Frontal cortex (tissue), 3 donors: ENCODE measurements at regions not wholly inside any gene's neighbourhood (a gene's known extent, or its start where the extent isn't known, plus 50 kb on each side); places are given as distances from the start of the nearest gene placed in this dataset.

Experiments
- DNase-seq, 2 donors: peaks; one replicate each; pipeline ENCODE4 v3.0.0; 2012; ENCODE audit warnings: low spot score in 2 of 2
- FAIRE-seq: peaks from 2 replicates; lab custom pipeline; 2012; peaks lifted over from hg19 to GRCh38; lab: Jason Lieb, UNC
- donor health status: control.
- donor health status: control.
- donor health status: control.

DNA sequence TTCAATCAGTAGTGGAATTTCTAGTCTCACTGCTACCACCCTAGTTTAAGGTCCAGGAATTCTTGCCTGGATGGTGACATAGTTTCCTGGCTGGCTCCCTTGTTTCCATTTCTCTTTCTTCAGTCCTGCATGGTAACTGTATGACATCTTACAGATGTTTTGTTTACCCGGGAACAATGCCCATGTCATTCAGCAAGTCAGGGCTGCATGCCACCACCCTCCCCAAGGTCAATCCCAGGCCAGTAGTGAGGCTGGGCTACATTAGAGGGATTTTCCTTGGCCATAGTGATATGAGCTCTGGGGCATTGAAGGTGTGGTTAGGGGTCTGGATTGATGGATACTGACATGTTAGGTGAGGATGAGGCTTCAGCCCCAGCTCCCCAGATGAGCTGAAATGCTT lies 114.9 kb upstream of the E2F8 start:
- no peak for FAIRE-seq
- DNase-seq = no peak

- DNase-seq = no peak
- no peak for FAIRE-seq
Measured at GRCh38 chr11:19353287-19353850, 112.6 kb upstream of the E2F8 start.

DNA sequence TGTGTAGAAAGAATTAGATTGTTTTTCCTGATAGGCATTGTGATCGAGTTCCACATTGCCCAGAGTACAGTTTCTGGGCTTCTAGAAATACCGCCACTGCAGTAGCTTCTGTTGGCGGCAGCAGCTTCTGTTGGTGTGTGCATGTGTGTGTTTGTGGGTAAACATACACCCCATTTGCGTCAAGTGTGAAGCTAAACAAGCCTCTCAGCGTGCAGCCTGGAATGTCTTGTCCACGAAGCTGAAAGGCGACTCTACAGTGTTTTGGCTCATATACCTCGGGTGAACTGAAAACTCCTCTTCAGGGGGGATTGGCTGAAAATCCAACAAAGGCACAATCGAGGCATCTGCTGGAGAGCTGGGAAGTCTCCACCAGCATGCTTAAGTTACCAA lies 112.0 kb upstream of the E2F8 start:
- DNase-seq = no peak
- no peak for FAIRE-seq

DNA sequence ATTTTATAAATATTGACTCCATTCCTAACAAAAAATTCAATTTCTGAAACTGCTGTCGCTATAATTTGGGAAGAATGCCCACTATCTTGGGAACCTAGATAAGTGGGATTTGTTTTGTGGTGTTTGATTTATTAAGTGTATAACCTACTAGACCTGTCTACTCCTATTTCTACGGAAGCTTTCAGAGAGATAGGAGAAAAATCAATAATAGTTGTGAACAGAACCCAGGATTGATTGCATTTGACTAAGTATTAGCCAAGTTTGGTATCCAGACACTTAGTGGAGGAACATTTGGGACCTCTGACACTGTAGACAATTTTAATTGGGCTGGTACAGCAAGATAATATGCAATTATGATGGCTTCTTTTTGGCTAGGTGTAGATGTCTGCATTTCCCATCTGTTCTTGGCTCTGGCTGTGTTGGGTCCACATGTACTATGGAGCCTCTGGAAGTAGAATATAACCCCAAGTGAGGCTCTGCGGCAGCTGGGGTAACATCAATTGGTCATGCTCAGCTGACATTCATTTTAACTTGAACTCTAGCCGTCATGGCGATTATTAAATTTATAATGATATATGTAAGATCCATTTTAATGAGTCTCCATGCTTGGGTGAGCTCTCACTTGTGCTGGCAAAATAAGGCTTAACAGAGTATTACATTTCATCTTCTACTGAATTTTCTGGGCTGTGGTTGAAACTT lies 111.5 kb upstream of the E2F8 start:
- no peak for FAIRE-seq
- DNase-seq = no peak

DNA sequence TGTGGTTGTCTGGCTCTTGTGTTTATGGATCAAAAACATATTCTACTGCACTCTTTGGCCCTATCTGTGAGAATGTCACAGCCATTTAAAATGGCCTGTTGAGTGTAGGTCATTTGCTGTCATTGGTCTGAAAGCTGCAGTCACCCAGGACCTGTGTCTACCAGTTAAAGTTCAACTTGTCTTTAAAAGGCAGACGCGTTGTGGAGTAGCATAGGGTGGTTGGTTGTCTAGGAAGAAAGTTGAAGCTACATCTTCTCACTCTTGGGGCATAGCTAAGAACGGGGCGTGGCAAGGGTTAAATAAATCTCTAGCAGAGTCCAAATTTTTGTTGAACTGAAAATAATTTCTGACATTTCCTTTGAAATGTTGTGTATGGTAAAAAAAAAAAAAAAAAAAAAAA lies 110.7 kb upstream of the E2F8 start:
- FAIRE-seq (no peak), DNase-seq (no peak)

GRCh38 chr11:19350160-19350559 lies 109.4 kb upstream of the E2F8 start:
- DNase-seq = no peak

GRCh38 chr11:19349340-19350025 lies 108.7 kb upstream of the E2F8 start:
- FAIRE-seq (no peak), DNase-seq (no peak)

More at GRCh38 chr11:19350160-19350559, 109.4 kb upstream of the E2F8 start:
- no peak for FAIRE-seq

- no peak for FAIRE-seq
- DNase-seq = no peak
Measured at GRCh38 chr11:19347911-19348310, 107.2 kb upstream of the E2F8 start.

GRCh38 chr11:19345848-19346681 lies 105.3 kb upstream of the E2F8 start:
- FAIRE-seq = no peak
- DNase-seq = peak; percentile 69 to 76

DNA sequence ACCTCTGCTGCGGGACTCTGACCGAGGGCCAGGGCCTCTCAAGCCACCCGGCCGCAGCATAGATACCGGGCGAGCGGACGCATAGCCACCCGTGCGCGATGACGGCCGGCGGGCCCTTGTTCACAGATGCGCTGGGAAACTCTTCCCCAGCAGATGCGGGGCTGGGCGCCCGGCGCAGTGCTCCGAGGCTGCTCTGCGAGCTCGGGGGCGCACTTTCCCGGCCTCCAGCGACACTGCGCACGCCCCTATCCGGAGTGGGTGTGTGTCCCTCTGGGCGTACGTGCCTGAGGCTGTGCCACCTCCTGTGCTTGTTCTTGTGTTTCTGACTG lies 104.7 kb upstream of the E2F8 start:
- no peak for FAIRE-seq
- peak in 1 of 2 donors; percentile 55 for DNase-seq

DNA sequence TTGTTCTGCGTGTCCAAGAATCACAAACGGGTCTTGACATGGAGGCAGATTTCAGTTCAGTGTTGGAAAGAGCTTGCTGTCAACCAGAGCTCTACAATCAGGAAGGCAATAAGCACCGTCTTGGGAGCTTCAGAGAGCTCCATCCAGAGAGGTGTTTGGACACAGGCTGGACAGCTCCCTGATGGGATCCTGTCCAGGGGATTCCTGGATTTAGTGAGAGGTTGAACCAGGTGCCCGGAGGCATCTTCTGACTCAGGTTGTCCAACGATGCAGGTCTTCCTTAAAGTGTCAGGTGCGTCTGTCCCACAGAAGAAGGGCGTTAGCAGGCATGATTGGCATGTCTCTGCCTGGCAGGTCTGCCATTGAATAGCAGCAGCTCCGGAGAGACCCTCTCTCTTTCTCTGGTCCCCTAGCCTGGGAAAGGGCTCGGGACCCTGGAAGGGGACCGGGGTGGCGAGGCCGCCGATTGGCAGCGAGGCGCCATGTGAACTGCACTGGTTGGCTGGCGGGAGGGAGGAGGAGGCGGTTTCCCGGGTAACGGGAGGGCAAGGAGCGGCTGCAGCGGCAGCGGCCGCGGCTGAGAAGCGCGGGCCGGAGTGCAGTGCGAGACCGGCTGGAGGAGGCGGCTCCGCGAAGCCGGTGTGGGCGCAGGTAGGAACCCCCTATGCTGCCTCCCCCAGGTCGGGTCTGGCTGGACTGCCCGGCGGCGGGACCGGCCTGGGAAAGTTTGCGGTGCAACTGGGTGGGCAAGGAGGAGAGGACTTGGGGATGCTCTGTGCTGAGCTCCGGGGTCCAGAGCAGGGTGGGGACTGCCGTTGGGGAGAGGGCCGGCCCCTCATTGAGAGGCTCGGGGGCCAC lies 104.1 kb upstream of the E2F8 start:
- DNase-seq (peak; percentile 68 to 78), FAIRE-seq (no peak)

- DNase-seq (no peak), FAIRE-seq (no peak)
Measured at GRCh38 chr11:19342036-19342435, 101.3 kb upstream of the E2F8 start.

DNA sequence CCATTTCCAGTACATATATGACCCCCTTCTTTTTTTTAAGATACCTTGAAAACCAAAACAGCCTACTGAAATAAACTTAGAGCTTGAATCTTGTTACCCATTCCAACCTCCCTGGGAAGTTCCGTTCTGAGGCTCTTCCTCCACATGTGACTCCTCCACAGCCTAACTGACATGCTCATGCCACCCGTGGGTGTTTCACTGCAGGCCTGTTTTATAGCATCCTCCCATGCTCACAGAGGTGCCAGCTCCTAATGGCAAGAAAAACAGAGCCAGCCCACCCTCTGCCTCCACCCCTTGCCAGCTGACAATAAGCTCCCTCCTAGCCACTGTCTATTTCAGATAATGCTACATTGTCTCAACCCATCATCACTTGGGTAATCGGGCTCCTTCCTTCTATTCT lies 97.6 kb upstream of the E2F8 start:
- DNase-seq = no peak
- no peak for FAIRE-seq

- DNase-seq (no peak), FAIRE-seq (no peak)
Measured at GRCh38 chr11:19337779-19338178, 97.0 kb upstream of the E2F8 start.

- FAIRE-seq = no peak
- DNase-seq = no peak
Measured at GRCh38 chr11:19336331-19336730, 95.6 kb upstream of the E2F8 start.

DNA sequence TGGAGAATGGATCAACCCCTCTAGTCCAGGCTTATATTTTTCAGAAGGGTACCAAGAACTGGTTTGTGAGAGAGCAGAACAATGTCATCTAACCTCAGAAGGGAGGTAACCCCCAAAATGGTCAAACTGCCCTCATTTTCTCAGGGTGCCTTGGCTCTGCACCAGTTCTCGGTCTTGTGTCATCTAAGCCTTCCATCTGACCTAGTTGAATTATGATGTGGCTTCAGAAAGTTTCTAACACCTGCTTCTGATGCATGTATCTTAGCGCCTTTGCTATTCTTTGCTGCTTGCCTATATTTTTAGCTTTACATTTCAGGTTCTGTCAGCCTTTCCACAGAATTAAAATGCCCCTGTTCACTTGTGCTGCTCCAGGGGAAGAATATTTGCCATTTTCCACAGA lies 91.7 kb upstream of the E2F8 start:
- FAIRE-seq (no peak), DNase-seq (no peak)

DNA sequence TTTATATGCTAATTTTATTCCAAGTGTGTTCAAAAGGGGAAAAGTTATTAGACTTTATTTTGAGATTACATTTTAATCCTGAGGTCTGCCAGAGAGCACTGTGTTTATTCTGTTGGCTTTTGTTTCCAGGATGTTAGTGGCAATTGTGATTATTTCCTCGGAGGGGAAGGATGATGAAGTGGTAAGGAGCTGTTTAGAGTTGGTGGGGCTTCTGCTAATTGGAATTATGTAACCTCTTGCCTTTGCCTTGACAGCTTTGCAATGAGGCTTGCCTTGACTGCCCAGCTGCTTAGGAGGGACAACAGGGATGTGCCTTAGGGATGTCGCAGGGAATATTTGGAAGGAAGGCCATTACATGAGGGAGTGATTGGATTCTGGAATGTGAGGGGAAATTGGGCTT lies 89.7 kb upstream of the E2F8 start:
- no peak for DNase-seq
- no peak for FAIRE-seq

DNA sequence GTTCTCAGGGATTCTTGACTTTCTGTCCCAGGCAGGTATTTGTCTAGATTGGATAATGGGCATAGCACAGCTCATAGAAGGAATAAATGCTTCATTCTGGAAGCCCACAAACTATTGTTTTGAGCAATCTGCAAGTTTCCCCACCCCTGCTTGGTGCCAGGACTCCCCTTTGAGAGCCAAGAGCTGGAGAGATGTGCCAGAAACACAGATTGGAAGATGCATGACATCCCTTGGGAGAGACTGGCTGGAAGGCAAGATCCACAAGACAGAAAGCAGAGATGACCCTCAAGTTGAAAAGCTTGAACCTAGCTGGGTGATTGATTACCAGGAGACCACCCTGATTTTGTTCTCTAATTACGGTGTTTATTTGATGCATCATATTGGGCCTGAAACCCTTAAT lies 89.2 kb upstream of the E2F8 start:
- DNase-seq = no peak
- no peak for FAIRE-seq

DNA sequence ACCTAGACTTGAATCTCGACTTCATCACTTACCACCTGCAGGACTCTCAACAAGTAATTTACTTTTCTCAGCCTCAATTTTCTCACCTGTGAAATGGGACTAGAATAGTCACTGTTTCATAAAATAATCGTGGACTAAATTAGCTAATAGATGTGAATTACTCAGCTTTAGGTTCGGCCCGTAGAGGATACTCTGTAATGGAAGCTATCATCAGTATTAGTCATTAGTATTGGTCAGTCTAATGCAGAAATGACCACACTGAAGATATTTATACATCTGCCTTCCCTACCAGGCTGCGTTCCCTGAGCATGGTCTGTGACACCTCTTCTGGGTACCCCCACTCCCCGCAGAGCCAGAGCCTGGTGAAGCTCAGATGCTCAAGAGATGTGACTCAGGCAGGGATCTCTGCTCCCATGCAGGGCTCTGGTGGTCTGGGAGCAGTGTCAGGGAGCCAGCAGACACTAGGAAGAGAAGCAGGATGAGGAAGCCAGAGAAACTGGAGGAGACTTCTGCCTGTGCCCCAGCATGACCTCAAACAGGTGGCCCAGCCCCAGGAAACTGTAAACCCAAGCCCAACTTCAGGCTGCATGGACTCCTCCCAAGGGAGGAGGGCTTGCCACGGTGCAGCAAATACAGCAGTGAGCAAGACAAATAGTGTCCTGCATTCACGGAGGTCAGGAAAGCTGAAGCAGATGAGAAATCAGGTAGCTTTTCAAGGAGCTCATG lies 88.0 kb upstream of the E2F8 start:
- no peak for FAIRE-seq
- no peak for DNase-seq
